NCI-H2171 (cell line): ENCODE measurements at regions not wholly inside any gene's neighbourhood (a gene's known extent, or its start where the extent isn't known, plus 50 kb on each side); places are given as distances from the start of the nearest gene placed in this dataset.

Experiments used
- DNase-seq: peaks from one replicate; lab custom pipeline; 2025; lab: John Stamatoyannopoulos, UW

DNA sequence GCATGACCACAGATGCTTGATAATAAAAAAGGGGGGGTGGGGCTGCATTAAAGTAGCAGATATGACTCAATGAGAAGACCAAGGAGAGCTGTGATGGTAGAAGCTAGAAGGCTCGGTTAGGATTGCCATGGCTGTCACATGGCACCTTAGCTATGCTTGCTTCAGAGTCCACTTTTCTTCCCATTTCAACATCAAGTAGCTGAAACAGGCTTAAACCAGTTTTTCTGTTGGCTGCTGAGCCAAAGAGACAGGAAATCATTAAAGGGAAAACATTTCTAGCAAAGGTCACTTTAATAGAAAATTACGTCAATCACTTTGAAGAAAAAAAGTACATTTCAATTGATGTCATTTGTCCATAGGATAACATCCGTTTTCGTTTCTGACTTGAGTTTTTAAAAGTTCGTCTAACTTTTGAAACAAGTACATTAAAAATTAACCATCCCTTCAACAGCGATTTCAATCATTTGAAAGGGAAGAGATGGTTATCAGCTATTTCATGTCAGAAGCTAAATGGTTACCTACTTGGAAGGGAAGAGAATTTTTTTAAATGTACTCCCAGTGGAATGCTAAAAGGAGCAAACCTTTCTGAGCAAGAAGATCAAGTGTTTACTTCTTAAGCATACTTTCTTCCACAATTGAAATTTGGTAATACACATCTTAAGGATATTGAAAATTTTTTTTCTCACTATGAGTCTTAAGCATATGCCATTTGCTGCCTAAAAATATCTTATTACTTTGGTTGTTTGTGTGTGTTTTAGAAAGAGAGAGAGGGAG lies 488.1 kb upstream of the PRMT6 start:
- no peak for DNase-seq

DNA sequence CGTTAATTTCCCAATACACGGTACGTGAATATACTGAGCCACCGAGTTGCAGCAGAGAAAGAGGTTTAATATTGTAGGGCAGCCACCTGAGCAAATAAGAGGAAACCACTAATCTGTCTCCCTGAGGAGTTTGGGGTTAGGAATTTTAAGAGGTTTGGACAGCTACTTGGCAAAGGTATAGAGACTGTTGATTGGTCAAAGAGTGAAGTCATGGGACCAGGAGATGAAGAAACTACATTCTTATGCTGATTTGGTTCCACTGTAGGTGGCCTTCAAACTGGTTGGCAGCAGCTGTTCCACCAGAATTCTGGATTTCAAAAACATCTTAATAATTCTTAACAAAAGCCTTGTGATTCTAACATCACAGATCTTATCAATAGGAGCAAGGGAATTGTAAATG lies 485.4 kb upstream of the PRMT6 start:
- no peak for DNase-seq

DNA sequence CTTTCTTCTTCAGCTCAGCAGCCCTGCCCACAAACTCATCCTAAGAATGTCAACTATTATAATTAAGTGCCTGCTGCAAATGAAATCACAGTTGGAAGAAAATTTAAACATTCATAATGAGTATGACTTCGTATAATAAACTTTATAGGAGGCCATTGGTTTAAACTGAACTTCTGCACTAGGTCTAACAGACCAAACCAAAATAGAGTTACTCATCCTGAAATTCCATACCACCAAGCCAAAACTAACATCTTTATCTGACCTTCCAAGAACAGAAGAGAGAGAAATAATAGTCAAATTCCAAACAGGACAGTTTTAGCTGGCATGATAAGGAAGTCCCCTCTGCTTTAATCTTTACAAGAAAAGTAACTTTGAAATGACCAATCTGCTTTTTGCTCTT lies 472.4 kb upstream of the PRMT6 start:
- DNase-seq, result no peak

DNA sequence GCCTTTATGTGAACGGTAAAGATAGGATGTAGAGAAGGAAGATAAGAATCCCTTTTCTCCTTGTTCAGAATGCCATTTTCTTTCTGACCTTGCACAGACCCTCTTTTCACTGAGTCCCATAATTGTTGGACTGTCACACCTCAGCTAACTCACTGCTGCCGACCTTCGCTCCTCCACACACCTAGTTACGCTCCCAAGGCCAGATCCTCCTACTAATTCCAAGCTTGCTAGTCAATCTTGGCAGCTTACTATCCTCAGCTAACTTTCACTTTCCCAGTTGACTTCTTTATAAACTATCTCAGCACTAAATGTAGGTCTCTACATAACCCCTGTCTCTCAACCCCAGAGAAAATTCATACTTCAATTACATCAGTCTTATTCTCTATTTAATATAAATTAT lies 471.8 kb upstream of the PRMT6 start:
- DNase-seq, result no peak

DNA sequence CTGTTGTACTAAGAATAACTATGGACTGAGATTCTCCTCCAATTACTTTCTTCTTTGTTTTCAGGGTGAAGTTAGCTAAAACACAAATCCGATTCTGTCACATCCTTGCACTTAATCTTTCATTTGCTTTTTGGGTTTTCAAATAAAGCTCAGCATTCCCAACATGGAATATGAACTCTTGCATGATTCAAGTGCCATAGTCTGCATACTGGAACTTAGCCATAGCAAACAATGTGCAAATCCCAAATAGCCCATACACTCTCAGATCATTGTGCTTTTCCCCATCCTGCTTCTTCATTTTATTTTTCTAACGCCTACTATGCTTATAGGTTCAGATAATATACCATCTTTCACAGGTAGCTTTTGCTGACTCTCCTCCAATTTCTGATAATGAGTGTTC lies 455.8 kb upstream of the PRMT6 start:
- DNase-seq, result no peak

DNA sequence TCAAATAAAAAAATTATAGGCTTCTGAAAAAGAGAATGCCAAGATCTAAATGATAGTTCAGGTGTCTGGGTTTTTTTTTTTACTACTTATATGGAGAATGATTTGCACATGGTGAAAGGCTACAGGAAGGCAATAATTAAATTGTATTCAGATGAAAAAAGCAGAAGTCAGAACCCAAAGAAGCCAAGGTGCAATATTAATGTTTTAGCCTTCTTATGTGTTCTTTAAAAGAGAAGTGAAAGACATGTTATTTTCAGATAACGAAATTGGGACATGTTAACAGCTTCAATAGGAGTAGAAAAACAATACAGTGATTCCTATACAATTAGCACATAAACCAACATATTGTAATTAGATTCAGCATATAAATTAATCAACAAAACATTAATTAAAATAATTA lies 452.9 kb upstream of the PRMT6 start:
- no peak for DNase-seq

DNA sequence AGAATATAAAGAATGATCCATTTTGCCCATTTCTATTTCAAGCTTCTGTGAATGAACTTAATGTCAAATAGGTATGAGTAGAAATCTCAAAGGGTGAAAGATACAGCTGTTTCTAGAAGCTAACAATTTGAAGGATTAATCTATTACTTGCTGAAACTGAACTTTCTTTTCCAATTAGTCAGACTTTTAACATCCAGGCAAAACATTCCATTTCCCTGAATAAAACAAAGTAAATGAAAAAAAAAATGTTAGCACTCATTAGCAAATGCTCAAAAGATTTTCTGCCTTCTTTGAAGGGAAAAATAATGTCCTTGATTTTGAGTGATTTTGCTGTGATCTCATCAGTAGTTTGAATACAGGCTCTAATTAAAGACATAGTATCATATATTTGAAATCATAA lies 447.6 kb upstream of the PRMT6 start:
- DNase-seq, result no peak

DNA sequence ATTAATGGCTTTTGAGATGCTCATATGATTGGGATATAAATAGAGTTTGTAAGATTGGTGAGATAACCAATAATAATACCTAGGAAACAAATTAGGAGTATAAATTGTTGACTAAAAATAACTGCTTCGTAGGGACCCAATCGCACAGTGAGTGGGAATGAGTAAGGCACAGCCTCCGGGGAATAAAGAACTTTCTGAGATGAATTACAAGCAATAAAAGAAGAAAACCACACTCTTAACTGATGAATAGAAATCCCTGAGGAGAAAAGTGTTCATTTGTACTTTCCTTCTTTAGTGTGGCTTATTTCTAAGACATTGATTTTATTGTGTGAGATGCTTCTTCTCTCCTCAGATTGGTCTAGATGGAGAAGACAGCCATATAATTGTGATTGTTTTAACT lies 443.4 kb upstream of the PRMT6 start:
- DNase-seq, result no peak

DNA sequence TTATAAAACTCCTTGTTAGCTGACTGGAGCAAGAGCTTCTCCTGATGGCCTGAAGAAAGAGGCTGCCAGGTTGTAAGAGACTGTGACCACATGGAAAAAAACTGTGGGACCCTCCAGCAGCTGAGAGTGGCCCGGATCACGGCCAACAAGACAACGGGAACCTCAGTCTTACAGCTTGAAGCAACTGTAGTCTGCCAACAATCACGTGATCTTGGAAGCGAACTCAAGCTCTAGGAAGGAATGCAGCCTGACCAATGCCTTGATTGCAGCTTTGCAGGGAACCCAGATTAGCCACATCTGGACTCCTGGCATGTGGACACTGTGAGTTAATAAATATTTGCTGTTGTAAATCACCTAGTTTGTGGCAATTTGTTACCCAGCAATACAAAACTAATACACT lies 442.6 kb upstream of the PRMT6 start:
- no peak for DNase-seq

DNA sequence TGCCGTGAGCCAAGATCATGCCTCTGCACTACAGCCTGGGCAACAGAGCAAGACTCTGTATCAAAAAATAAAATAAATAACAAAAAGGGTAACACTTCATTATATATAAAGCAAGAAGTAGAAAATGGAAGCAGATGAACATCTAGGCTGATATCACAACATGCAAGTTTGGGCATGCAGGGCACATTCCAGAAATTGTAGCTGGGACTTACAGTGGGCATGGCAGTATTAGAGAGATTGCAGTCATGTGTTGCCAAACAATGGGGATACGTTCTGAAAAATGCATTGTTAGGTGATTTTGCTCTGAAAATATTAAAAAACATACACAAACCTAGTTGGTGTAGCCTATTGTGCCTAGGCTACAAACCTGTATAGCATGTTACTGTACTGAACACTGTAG lies 441.0 kb upstream of the PRMT6 start:
- no peak for DNase-seq

DNA sequence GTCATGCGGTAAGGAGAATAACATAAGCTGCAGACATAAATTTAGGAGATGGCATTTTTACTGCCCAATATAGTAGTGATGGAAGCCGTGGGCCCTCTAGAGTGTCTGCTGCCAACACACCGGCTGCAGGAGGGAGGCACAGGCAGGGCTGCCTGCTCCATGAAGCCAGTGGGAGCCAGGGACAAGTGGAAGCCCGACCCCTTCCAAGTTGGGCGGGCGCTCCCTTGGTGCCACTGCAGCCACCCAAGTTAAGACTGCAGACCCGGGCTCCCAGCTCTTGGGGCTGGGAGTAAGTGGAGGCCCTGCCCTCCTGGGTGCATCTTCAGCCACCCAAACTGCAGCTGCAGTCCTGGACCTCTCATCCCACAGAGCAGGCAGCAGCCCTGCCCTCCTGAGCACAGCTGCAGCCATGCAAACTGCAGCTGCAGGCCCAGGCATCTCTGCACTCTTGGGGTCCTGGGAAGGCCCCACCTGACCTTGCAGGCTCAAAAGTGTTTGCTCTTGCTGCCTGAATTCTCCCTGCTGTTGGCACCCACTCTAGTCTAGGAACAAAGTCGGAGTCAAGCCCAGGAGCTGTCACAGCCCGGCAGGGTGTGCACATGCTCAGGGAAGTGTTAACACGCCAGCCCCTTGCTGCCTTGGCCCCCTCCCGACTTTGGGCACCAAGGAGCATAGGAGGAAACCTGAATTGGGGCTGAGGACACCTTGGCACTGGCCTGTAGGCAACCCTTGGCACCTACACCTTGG lies 437.2 kb upstream of the PRMT6 start:
- no peak for DNase-seq

DNA sequence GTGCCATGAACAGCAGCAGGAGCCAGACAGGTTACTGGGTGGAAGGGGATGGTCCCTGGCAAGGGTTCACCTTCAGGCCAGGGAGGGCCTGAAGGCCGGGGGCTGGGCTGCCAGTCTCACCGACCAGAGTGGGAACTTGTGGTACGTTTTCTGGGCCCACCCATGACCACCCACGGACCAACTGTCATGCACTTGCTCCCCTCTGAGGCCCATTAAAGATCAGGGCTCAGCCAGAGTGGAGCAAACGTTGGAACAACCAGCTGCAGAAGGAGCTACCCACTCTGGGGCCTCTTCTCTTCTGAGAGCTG lies 436.7 kb upstream of the PRMT6 start:
- no peak for DNase-seq

DNA sequence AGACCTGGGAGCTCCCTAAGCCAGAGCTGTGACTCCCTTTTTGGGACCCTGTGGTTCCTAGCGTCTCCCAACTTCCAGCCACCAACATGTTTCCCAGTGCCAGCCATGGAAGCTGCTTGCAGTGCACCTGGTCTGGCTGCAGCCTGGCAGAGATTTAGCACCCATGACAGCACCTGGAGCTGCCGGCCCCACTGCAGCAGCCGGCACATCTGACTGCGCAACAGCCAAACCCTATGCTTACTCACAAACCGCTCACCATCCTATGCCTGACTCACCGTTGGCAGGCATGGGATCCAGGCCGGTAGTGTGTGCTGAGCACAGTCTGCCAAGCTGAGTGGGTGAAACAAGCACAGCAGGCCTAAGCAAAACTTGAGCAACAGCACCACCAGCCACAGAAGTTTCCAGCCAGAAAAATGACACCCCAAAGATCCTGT lies 435.9 kb upstream of the PRMT6 start:
- no peak for DNase-seq

DNA sequence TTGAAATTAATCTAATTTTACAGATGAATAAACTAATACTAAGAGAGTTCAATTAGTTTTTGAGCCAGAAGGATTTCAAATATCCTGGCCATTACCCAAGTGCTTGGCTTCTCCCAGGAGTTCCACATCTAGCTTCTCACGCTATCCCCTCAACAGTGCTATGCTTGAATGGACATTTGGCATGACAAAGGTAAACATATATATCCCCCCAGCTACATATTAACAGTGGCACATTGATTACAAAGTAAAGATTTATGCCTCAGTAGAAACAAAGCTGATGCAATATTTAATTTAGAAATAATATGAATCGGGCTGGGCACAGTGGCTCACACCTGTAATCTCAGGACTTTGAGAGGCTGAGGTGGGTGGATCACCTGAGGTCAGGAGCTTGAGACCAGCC lies 434.6 kb upstream of the PRMT6 start:
- no peak for DNase-seq

DNA sequence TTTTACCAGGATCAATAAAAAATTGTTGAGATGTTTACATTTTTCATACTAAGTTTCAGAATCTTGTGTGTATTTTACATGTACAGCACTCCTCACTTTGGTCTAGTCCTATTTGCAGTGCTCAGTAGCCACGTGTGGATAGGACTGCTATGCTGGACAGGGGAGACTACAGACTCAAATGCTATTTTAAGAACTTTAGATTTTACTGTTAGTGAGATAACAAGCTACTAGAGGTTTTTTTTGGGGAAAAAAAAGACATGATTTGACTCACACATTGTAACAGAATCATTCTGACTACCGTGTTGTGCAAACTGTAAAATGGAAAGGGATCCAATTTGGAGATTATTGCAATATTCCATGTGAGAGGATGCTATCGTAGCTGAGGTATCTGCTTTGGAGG lies 418.9 kb upstream of the PRMT6 start:
- DNase-seq, result no peak

DNA sequence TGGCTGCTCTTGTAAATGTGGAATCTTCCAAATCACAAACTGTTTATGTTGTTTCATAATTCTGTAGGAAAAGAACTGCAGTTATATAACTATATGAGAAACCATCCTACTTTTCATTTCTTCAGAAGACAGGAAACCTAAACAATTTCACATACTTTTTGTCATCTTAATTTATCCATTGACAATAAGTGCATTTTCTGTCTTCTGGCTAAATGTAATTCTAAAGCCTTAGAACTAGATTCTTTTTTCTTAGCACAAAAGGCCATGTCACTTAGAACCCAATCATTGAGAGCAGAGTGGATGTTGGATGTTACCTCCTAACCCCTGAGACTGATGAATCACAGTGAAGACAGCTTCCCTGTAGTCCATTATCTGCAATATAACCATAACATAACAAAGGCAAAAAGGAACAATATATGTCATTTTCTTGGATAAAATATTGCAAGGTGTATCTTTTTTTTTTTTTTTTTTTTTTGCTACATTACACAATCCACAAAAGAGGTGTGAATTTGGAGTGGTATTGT lies 410.2 kb upstream of the PRMT6 start:
- no peak for DNase-seq

DNA sequence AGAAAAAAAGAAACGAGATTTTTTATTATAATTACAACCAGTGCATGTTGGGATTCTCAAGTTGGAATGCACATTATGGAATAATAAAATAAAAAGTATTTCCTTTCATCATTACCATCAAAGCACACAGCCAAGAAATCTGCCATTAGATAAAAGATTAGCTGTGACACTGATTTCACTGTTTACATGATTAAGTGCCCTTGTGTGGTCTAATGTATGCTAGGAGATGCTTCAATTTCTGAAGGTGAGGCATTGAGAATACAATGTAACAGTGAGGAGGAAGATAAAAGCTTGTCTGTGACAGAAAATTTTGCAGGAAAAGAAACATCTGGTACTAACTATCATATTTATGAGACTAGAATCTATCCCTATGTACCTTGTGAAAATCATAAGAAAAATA lies 409.7 kb upstream of the PRMT6 start:
- no peak for DNase-seq

DNA sequence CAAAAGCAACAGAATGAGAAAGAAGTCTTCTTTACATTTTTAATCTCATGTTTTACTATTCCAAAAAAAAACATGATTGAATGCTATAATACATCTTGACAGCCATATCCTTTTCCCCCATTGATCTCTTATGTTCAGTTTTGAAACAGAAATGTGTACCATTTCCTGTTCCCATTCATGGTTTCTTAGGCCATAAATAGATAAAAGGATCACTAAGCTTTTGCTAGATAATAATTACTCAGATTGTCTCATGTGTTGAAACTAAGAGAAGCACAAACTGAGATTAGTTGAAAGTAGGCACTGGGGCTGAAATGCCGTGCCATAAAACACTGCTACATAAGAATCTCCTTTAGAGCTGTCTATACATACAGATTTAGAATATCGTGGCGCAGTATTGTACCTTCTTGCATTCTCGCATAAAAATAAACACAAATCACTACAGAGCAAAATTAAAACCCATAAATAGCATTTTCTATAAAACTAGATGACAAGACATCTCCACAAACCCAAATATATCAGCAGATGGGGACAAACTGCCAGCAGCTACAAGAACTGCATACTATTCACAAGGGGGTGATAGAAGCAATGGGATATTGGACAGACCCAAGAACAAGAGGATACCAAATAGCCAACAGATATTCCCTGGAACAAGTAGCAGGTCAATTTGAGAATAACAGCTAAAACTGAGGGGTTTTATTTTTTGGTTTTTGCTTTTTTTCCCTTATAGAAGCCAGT lies 405.3 kb upstream of the PRMT6 start:
- no peak for DNase-seq

DNA sequence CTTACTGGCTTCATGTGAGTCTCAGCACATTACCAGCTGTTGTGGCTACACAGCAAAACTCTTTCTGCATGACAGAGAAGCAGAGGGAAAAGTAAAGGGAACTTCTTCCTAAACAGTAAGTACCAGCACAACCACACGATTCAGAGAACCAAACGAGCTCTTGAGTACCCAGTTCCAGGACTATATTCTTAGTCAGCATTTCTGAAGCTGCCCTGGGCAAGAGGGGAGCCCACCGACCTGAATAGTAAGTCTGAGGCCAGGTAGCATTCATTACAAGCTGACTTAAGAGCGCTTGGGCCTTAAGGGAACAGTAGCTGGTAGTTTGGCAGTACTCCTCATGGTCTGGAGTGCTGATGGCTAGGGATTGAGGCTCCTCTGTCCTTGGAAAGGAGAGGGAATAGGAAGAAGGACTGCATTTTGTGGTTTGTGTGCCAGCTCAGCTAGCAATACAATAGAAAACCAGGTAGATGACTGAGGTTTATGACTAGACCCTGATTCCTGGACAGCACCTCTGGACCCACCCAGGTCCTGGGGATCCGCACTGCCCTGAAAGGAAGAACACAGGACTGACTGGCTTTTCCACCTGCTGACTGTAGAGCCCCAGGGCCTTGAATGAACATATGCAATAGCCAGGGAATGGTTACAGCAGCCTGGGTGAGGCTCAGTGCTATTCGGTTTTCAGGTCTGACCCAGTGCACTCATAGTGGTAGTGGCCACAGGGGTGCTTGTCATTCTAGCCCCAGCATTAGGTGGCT lies 396.8 kb upstream of the PRMT6 start:
- no peak for DNase-seq

DNA sequence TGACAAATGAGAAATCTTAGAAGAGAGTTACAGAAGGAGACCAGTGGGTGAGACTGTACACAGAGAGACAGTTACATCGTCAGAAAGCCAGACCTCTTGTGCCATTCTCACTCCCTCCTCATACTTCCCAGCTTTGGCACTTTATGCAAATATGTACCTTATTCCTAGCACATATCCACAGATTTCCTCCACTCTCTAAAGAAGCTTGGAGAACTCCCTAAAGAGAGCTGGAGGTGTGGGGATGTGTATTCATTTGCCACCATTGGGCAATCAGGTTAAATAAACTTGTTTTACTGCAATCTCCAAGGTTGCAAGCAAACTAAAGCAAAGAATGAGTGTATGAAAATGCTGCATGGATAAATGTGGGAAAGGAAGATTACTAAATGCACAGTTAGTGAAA lies 380.9 kb upstream of the PRMT6 start:
- DNase-seq, result no peak

DNA sequence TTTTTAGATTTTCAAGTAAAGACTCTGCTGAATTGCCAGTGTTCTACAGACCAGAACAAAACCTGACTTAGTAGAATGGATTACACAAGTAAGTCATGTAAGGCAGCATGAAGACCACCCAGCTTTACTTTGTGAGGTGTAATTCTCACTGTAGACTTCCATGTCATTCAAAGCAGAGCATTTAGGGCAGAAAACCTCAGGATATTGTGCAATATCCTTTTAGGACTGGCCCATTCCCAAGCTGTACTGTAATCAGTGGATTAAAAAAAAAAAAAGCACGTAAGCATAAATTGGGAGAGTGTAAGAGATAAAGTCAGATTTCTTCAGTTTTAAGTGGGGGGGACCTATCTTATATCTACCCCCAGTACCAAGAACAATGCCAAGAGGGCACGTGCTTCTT lies 380.5 kb upstream of the PRMT6 start:
- no peak for DNase-seq

DNA sequence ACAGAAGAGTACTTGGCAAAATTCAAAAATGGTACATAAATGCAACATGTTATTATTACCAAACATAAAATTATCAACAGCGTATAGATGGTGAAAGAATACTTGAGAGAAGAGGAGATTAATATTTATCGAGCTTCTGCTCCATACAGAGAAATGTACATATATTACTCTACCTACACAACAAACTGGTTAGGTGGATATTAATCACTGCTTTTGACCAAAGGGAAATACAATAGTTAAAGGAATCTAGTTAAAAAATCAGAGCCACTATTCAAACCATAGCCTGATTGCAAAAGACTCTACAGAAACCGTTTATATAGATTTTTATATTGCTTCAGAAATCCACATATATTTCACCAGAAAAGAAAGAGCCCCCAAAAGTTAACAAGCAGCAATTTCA lies 379.3 kb upstream of the PRMT6 start:
- no peak for DNase-seq
